Stimulated activated naive CD8-positive, alpha-beta T cell treated with anti-CD3 and anti-CD28 coated beads, Interleukin-15, Interleukin-2, amounts not matched to agents 100 ng/mL and 50 ng/mL, for 24 hours (primary cell): ENCODE measurements at regions not wholly inside any gene's neighbourhood (a gene's known extent, or its start where the extent isn't known, plus 50 kb on each side); places are given as distances from the start of the nearest gene placed in this dataset.

Source experiments
- H3K27ac Mint-ChIP-seq: one replicate; pipeline ENCODE4 v1.8.0; 2021; ENCODE audit warnings: mild to moderate bottlenecking, mixed read lengths
- H3K27me3 Mint-ChIP-seq: one replicate; pipeline ENCODE4 v1.8.0; 2021; ENCODE audit warnings: mixed read lengths
- H3K36me3 Mint-ChIP-seq: one replicate; pipeline ENCODE4 v1.8.0; 2021; ENCODE audit warnings: low read depth, mixed read lengths
- H3K4me1 Mint-ChIP-seq: one replicate; pipeline ENCODE4 v1.8.0; 2021; ENCODE audit warnings: low read depth, mixed read lengths
- H3K4me3 Mint-ChIP-seq: one replicate; pipeline ENCODE4 v1.8.0; 2021; ENCODE audit warnings: mild to moderate bottlenecking, mixed read lengths
- H3K9me3 Mint-ChIP-seq: one replicate; pipeline ENCODE4 v1.8.0; 2021; ENCODE audit warnings: mixed read lengths

- Mint-ChIP-seq H3K27ac (no peak overlapping the region), H3K36me3 (no peaks in the 10 kb centered on the region), H3K4me3 (no peak overlapping the region), H3K9me3 (no peaks in the 10 kb centered on the region), H3K27me3 (no peaks in the 10 kb centered on the region), H3K4me1 (peaks cover 24% of the 10 kb centered on the region)
These were observed 187.8 kb upstream of the JUN start for GRCh38 chr1:58971629-58972140.

- peaks cover 14% of the 10 kb centered on the region for H3K4me1 Mint-ChIP-seq
- H3K9me3 Mint-ChIP-seq: no peaks in the 10 kb centered on the region
- no peaks in the 10 kb centered on the region for H3K27me3 Mint-ChIP-seq
- H3K27ac Mint-ChIP-seq: no peak overlapping the region
- H3K36me3 Mint-ChIP-seq: no peaks in the 10 kb centered on the region
- no peak overlapping the region for H3K4me3 Mint-ChIP-seq
These were observed 192.0 kb upstream of the JUN start for GRCh38 chr1:58975888-58976287.

- H3K4me3 Mint-ChIP-seq: no peak overlapping the region
- no peak overlapping the region for H3K27ac Mint-ChIP-seq
- peaks cover 14% of the 10 kb centered on the region for H3K4me1 Mint-ChIP-seq
- no peaks in the 10 kb centered on the region for H3K36me3 Mint-ChIP-seq
- H3K9me3 Mint-ChIP-seq: no peaks in the 10 kb centered on the region
- H3K27me3 Mint-ChIP-seq: no peaks in the 10 kb centered on the region
These were observed 192.4 kb upstream of the JUN start for GRCh38 chr1:58976294-58976693.

DNA sequence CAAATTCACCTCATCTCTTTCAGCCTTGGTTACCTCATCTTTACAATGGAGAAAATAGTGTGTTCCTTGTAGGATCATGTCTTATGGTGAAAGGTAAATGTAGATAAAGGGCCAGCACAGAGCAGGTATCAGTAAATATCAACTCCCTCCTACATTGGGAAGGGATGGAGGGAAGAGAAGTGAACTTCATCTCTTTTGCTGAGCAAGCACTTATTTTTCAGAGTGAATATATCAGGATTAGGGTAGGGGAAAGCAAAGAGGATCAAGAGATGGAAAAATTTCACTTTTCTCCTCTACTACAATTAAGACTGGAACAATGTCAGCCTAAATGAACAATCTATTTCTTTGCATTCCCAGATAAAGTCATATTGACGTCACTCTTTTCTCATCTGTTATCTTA is 193.8 kb upstream of the JUN start:
- Mint-ChIP-seq H3K36me3 (no peaks in the 10 kb centered on the region), H3K4me3 (no peak overlapping the region), H3K4me1 (peaks cover 14% of the 10 kb centered on the region), H3K27ac (no peak overlapping the region), H3K27me3 (no peaks in the 10 kb centered on the region), H3K9me3 (no peaks in the 10 kb centered on the region)

DNA sequence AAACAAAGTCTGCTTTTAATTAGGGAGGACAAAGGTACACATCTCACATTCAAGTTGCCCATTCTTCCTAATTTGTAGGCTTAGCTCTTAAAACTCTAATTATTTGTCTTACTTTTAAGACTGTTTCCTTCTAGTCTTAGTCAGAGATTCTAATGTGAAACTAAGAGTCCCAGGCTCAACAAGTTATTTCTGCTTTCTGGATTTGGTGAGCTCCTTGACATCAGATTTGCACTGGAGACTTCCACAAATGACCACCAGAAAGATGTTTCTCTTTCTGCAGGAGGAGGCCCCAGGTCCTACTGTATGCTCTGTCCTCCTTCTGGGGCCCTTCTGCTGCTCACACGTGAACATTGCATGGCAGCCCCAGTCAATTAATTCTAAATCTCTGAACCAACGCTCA is 194.2 kb upstream of the JUN start:
- H3K36me3 Mint-ChIP-seq: no peaks in the 10 kb centered on the region
- no peak overlapping the region for H3K27ac Mint-ChIP-seq

GRCh38 chr1:58979086-58979485 is 195.2 kb upstream of the JUN start:
- Mint-ChIP-seq H3K27ac (peak overlapping the region; percentile 51), H3K4me3 (no peak overlapping the region), H3K36me3 (no peaks in the 10 kb centered on the region), H3K27me3 (no peaks in the 10 kb centered on the region), H3K9me3 (no peaks in the 10 kb centered on the region), H3K4me1 (peaks cover 14% of the 10 kb centered on the region)

More for the DNA sequence above, 194.2 kb upstream of the JUN start:
- H3K4me1 Mint-ChIP-seq: peaks cover 14% of the 10 kb centered on the region
- no peaks in the 10 kb centered on the region for H3K27me3 Mint-ChIP-seq
- H3K9me3 Mint-ChIP-seq: no peaks in the 10 kb centered on the region
- no peak overlapping the region for H3K4me3 Mint-ChIP-seq

GRCh38 chr1:58979677-58980076 is 195.8 kb upstream of the JUN start:
- no peaks in the 10 kb centered on the region for H3K27me3 Mint-ChIP-seq
- peaks cover 14% of the 10 kb centered on the region for H3K4me1 Mint-ChIP-seq
- H3K4me3 Mint-ChIP-seq: no peak overlapping the region
- H3K27ac Mint-ChIP-seq: no peak overlapping the region
- no peaks in the 10 kb centered on the region for H3K9me3 Mint-ChIP-seq
- H3K36me3 Mint-ChIP-seq: no peaks in the 10 kb centered on the region

DNA sequence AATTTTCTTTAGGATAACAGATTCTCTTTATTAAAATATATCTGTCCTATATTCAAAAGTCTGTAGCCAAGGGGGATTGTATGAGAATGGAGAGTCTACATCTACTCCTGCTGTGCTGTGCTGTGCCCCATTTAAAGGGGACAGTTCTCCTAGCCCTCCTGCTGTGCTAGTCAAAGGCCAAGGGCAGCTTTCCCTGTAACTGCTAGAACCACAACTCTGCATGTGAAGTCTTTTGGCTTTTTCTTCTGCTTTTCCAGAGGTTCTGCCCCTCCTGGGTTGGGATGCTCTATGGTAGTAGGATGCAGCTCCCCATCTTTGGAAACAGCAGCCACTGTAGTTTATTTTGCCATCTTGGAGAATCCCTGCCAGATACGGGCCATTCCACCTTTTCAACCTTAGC is 197.5 kb upstream of the JUN start:
- Mint-ChIP-seq H3K27me3 (no peaks in the 10 kb centered on the region), H3K9me3 (no peaks in the 10 kb centered on the region), H3K36me3 (no peaks in the 10 kb centered on the region), H3K4me3 (no peak overlapping the region), H3K4me1 (peaks cover 14% of the 10 kb centered on the region), H3K27ac (no peak overlapping the region)

DNA sequence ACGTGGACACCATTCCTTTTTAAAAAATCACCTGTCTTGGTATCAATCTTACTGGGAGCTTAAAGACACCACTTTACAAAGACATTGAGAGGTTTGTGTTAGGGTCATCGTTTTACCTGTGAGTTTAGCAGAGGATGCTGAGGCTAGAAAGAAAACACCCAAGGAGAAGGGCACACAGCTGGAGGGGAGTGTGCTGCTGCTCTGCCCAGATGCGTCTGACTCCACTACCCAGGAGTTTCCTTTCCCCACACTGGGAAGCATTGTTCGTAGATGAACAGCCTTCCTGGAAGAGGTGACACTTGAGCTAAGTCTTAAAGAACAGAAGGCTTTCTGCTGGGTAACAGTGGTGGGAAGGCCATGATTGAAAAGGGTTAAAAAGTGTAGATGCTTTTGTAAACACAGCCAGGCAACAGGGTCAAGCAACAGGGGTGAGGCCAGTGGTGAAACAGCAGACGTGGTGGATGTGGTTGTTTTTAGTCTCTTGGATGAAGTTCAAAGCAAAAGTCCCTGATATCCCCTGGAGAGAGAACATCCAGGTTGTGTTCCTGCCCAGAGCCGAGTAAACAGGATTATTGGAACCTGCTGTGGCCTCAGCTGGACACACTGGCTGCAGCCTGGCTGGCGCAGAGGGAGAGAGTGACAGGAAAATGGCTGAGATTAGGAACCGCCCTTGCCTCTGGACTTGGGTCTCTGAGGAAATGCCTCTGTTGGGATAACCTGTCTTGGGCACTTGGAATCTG is 198.6 kb upstream of the JUN start:
- no peaks in the 10 kb centered on the region for H3K27me3 Mint-ChIP-seq
- H3K27ac Mint-ChIP-seq: no peak overlapping the region

GRCh38 chr1:58983162-58983561 is 199.3 kb upstream of the JUN start:
- no peaks in the 10 kb centered on the region for H3K27me3 Mint-ChIP-seq
- no peak overlapping the region for H3K4me3 Mint-ChIP-seq
- peaks cover 27% of the 10 kb centered on the region for H3K4me1 Mint-ChIP-seq
- no peak overlapping the region for H3K27ac Mint-ChIP-seq
- H3K36me3 Mint-ChIP-seq: no peaks in the 10 kb centered on the region
- no peaks in the 10 kb centered on the region for H3K9me3 Mint-ChIP-seq

More for the DNA sequence above, 198.6 kb upstream of the JUN start:
- Mint-ChIP-seq H3K36me3 (no peaks in the 10 kb centered on the region), H3K4me3 (no peak overlapping the region), H3K4me1 (peaks cover 23% of the 10 kb centered on the region), H3K9me3 (no peaks in the 10 kb centered on the region)

DNA sequence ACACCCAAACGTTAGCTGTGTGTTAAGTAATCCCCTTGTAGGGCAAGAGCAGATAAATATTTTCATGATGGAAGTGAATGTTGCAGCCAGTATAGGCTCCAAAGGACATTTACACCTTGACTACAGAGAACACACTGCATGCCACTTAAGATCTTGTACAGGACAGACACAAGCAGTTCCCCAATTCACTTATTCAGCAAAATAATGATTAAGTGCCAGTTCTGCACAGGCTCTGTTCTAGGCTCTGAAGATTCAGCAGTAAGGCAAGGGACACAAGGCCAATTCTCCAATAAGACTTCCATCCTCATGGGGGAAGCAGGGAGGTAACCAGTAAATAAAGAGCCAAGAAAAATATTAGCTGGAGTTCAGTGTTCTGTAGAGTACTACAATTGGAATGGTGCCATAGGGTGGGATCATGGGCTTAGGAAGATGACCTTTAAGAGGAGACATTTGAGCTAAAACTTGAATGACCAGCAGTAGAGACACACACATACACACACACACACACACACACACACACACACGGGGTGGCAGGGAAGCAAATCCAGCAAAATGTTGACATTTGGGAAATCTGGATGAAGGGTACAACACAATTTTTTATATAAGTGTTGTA is 199.9 kb upstream of the JUN start:
- H3K36me3 Mint-ChIP-seq: no peaks in the 10 kb centered on the region
- no peaks in the 10 kb centered on the region for H3K9me3 Mint-ChIP-seq
- no peak overlapping the region for H3K27ac Mint-ChIP-seq
- no peaks in the 10 kb centered on the region for H3K27me3 Mint-ChIP-seq
- H3K4me1 Mint-ChIP-seq: peaks cover 26% of the 10 kb centered on the region
- no peak overlapping the region for H3K4me3 Mint-ChIP-seq

DNA sequence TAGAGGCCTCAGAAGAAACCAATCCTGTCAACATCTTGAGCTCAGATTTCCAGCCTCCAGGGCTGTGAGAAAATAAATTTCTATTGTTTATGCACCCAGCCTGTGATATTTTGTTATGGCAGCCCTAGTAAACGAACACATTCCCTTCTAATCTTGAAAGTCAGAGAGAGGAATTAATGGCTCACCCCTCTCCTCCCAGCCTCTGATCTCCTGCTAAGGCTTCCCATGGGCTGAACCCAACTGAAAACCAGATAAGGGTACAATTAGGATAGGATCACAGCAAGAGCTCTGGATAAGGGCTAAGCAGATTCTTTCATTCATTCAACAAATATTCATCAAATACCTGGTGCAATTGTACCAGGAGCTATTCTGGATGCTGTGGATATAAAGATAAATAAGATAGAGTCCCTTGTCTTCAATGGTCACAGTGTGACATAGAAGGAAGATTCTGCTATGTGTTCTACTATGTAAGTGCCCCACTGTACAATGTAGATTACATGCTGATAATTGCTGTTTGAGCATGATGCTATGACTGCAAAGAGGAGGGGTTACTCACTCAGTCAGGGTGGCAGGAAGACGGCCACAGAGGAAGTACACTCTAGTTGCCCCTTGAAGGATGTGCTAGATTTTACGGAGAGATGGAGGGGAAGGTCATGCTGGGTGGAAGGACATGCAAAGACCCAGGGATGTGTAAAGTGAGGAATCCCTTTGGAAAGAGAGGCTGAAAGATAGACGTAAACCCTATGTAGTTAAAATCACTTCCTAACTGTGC is 203.3 kb upstream of the JUN start:
- no peak overlapping the region for H3K4me3 Mint-ChIP-seq
- peaks cover 15% of the 10 kb centered on the region for H3K4me1 Mint-ChIP-seq
- no peak overlapping the region for H3K27ac Mint-ChIP-seq
- no peaks in the 10 kb centered on the region for H3K9me3 Mint-ChIP-seq
- no peaks in the 10 kb centered on the region for H3K27me3 Mint-ChIP-seq
- no peaks in the 10 kb centered on the region for H3K36me3 Mint-ChIP-seq

GRCh38 chr1:58988752-58989151 is 204.9 kb upstream of the JUN start:
- H3K4me1 Mint-ChIP-seq: peaks cover 15% of the 10 kb centered on the region
- H3K27ac Mint-ChIP-seq: no peak overlapping the region
- no peaks in the 10 kb centered on the region for H3K36me3 Mint-ChIP-seq
- H3K27me3 Mint-ChIP-seq: no peaks in the 10 kb centered on the region
- H3K4me3 Mint-ChIP-seq: no peak overlapping the region
- no peaks in the 10 kb centered on the region for H3K9me3 Mint-ChIP-seq

GRCh38 chr1:58989845-58990244 is 206.0 kb upstream of the JUN start:
- Mint-ChIP-seq H3K4me3 (no peak overlapping the region), H3K9me3 (no peaks in the 10 kb centered on the region), H3K36me3 (no peaks in the 10 kb centered on the region), H3K4me1 (peaks cover 15% of the 10 kb centered on the region), H3K27ac (no peak overlapping the region), H3K27me3 (no peaks in the 10 kb centered on the region)

DNA sequence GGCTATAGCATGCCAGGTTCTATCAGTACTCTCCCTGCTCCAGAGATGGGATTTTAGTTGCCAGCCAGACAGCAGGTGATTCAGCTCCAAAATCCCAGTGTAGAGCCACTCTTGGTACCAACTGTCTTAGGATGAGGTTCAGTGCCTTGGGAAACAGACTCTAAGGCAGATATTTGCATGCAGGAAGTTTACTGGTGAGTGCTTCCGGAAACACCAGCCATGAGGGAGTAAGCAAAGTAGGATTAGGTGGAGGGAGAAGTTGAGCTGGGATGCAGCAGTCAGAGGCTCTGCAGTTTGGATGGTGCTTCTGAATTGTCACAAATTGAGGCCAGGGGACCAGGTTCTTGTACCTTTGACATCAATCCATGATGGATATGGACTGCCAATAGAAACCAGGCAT is 207.5 kb upstream of the JUN start:
- H3K27me3 Mint-ChIP-seq: no peaks in the 10 kb centered on the region
- H3K4me1 Mint-ChIP-seq: peaks cover 15% of the 10 kb centered on the region
- H3K9me3 Mint-ChIP-seq: no peaks in the 10 kb centered on the region
- H3K4me3 Mint-ChIP-seq: no peak overlapping the region
- H3K36me3 Mint-ChIP-seq: no peaks in the 10 kb centered on the region
- H3K27ac Mint-ChIP-seq: no peak overlapping the region
